Upper lobe of left lung (tissue), 4 donors: ENCODE measurements at regions not wholly inside any gene's neighbourhood (a gene's known extent, or its start where the extent isn't known, plus 50 kb on each side); places are given as distances from the start of the nearest gene placed in this dataset.

Experiments used
- EP300 ChIP-seq, 4 donors: sonication (generic); formaldehyde crosslinking; IDR thresholded peaks; one replicate each; pipeline ENCODE4 v1.5.1; 2017; ENCODE audit warnings: antibody characterized with exemption in 4 of 4, control low read depth in 2 of 4
- POLR2A ChIP-seq, 4 donors: fragments of 450-650 bp; IDR thresholded peaks; one replicate each; pipeline ENCODE4 v1.5.1; 2016 to 2017; ENCODE audit warnings: antibody characterized with exemption in 4 of 4, mild to moderate bottlenecking in 2 of 4
- POLR2AphosphoS5 ChIP-seq, 2 donors: sonication (generic); formaldehyde crosslinking; IDR thresholded peaks; one replicate each; pipeline ENCODE4 v1.5.1; 2017; ENCODE audit warnings: antibody characterized with exemption in 2 of 2
- TF ChIP-seq, protein P1 (sequence below), 6 experiments: fragments of 450-650 bp in 4 of 6; fragments of 200-600 bp in 2 of 6; sonication (generic) in 2 of 6; IDR thresholded peaks; one replicate each; pipeline ENCODE4 v1.5.1; 2016 to 2019; ENCODE audit warnings: antibody characterized with exemption in 6 of 6

GRCh38 chr9:82183181-82183860 lies 194.7 kb downstream of the SPATA31D1 start:
- TF ChIP-seq EP300 (IDR thresholded peaks at IDR 0.05) (no peak), POLR2AphosphoS5 (IDR thresholded peaks at IDR 0.05) (no peak), POLR2A (IDR thresholded peaks at IDR 0.05) (no peak)
- TF ChIP-seq, protein P1, sequence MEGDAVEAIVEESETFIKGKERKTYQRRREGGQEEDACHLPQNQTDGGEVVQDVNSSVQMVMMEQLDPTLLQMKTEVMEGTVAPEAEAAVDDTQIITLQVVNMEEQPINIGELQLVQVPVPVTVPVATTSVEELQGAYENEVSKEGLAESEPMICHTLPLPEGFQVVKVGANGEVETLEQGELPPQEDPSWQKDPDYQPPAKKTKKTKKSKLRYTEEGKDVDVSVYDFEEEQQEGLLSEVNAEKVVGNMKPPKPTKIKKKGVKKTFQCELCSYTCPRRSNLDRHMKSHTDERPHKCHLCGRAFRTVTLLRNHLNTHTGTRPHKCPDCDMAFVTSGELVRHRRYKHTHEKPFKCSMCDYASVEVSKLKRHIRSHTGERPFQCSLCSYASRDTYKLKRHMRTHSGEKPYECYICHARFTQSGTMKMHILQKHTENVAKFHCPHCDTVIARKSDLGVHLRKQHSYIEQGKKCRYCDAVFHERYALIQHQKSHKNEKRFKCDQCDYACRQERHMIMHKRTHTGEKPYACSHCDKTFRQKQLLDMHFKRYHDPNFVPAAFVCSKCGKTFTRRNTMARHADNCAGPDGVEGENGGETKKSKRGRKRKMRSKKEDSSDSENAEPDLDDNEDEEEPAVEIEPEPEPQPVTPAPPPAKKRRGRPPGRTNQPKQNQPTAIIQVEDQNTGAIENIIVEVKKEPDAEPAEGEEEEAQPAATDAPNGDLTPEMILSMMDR (IDR thresholded peaks at IDR 0.05), result no peak
